KG1 (cell line): ENCODE measurements at regions not wholly inside any gene's neighbourhood (a gene's known extent, or its start where the extent isn't known, plus 50 kb on each side); places are given as distances from the start of the nearest gene placed in this dataset.

Experiments used
- DNase-seq: peaks from one replicate; lab custom pipeline; 2025; lab: John Stamatoyannopoulos, UW

GRCh38 chrX:9317176-9317575 lies 147.7 kb upstream of the TBL1X start:
- no peak for DNase-seq

GRCh38 chrX:9318213-9318612 lies 146.6 kb upstream of the TBL1X start:
- no peak for DNase-seq

DNA sequence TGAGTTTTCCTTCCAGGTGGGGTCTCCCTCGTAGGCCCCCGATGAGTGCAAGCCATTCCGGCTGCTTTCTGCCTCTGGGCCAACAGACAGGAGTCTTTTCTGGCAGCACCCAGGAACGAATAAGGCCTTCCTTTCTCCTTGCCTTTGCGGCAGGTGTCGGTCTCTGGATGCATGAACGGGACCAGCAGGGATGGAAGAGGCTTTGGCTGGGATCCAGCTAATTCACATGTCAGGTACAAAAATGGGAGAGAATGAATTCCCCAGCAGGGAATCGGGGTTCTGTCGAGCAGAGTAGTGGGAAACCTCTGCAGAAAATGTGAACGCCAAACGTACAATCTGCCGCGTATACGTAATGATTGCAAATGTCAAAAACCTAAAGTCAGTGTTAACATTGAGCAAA lies 146.1 kb upstream of the TBL1X start:
- no peak for DNase-seq

GRCh38 chrX:9320940-9321339 lies 143.9 kb upstream of the TBL1X start:
- DNase-seq = no peak

DNA sequence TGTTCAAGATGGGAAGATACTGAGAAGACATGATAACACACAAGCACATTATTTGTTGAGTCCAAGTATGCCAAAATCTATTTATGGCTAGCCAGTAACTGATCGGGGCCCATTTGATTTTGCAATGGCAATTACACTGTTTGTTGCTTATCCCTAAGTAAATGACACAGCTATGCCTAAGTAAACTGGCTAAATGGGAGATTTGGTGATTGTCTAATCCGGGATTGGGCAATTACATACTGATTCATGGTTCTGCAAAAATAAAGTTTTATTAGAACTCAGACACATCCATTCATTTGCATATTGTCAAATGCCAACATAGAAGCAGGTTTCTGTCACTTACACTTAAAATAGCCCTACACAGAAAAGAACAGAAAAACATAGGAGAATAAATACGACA lies 140.2 kb upstream of the TBL1X start:
- DNase-seq = no peak

GRCh38 chrX:9326369-9326768 lies 138.5 kb upstream of the TBL1X start:
- no peak for DNase-seq

DNA sequence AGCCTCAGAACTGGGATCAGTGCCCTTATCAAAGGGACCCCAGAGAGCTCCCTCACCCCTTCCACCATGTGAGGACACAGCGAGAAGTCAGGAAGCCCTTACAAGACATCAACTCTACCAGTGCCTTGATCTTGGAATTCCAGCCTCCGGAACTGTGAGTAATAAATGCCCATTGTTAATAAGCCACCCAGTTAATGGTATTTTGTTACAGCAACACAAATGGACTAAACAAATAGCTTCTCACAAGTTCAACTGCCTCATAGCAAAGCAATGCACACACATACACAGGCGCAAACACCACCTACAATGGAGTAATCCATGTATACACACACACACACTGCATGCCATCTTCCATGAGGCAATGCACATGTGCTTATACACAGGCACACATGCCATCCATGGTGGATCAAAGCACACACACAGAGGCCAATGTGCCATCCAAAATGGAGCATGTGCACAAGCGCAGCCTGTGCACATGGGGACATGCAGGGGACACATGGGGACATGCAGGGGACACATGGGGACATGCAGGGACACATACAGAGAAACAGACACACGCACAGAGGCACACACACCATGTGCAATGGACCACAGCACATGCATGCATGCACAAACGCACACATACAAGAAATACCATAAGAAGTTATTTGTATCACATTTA lies 137.6 kb upstream of the TBL1X start:
- no peak for DNase-seq

DNA sequence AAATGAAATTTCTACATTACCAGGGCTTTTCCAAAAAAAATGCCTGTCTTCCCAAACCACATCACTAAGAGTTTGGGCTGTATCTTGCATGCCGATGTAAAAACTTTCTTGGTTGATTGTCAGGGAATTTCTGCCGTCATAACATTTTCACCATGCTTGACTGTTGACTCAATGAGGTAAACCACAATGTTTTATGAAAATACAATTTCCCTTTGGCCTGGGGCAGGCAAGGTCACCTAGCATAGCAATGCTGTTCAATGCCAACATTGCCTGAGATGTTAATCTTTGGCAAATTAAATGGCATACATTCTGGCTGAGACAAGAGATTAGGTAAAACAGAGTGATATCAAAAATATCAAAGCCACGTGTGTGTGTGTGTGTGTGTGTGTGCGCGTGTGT lies 137.1 kb upstream of the TBL1X start:
- DNase-seq = no peak

GRCh38 chrX:9329056-9329455 lies 135.8 kb upstream of the TBL1X start:
- no peak for DNase-seq

DNA sequence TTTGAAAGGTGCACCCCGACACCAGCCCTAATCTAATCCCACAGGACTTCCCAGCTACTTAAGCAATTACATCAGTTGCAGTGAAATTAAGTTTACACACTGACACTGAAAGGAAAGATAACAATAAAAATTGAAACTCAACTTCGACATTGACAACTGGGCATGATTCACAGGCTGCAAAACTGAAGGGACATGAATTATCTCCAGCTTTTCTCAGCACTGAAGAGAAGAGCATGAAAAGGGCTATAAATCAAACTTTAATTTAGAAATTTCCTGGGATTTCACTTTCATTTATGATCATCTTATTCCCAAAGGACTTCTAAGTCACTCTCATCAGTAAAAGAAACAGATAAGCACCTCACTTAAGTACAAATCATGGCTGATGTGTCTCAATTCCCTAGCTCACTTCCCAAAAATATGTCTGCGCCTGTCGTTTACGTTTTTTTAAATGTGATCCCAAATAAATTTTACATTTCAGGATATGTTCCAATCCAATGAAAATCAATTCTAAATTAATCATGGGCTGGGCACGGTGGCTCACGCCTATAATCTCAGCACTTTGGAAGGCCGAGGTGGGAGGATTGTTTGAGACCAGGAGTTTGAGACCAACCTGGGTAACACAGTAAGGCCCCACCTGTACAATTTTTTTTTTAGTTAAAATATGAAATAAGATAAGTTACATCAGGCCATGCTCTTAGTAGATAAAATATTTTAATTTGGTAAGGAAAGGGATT lies 134.4 kb upstream of the TBL1X start:
- no peak for DNase-seq

DNA sequence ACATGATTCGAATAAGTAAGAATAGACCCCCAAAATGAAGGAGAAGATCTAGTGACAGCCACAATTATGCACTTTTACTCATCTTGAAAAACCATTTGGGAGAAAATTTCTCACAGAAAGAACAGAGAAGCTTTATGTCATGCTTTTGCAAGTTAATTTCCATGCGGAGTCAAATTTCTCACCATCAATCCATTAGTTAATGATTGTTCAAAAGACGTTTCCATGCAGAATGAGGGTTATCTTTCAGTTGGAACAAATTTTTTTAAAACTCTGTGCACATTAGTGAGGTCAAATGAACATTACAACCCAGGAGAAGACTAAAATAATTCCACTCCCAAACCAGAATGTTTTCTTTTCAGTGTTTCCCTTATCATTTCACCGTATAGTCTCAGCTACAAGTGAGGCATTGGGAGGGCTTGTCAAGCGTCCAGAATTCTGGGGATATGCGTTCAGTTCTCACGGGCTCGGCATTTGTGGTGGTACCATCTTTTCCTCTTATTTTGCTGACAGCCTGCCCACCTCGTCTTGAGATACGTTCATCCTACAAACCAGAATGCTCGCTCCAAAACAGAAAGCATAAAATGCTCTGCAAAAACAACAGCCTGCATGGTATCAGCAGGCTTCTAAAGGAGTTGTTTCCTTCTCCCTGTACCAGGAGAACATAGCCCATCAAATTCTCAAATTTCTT lies 130.8 kb upstream of the TBL1X start:
- no peak for DNase-seq

DNA sequence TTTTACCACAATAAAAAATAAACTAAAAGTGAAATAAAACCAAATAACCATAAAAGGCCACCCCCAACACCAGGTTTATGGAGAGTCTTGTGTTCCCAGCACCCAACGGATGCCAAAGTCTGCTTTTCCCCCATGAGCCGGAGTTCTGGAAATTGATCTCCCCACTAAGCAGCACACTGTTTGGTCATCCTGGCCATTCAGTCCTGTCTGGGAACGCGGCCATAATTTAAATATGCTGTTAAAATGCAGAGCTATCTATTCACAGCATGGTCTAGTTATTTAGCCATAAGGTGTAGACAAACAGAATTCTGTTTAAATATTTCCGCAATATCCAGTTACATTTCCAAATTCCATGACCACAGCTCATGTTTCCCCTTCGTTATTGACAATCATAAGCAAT lies 129.6 kb upstream of the TBL1X start:
- DNase-seq = no peak

DNA sequence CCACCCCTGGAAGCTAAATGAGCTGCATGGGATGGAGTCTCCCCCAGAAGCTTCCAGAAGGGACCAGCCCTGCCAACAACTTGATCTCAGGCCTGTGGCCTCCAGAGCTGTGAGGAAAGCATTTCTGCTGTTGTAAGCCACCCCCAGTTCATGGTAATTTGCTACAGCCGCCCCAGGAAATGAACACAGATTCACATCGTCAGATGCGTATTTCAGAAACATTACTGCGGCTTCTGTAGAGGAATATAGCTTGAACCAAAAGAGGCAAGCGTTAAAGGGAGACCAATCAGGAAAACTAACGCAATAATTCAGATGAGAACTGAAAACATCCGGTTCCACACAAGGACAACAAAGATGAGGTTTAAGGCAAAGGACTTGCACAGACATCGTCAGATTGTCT lies 128.4 kb upstream of the TBL1X start:
- no peak for DNase-seq

DNA sequence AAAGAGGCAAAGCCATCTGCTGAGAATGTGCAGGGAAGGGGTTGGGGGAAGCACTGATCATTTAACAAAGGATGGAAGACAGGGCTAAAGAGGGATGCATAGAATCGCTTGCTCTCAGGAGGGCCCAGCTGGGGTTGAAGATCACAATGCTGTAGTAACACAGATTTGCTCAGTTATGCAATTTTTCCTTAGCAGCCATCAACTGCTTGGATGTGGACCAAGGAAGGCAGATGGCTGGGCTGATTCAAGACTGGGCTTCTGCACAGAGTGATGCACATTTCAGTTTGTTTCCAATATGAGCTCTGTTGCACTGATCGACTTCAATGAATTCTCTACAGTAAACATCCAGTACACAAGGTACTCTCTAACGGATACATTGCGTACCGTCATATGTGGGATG lies 127.8 kb upstream of the TBL1X start:
- DNase-seq = no peak

DNA sequence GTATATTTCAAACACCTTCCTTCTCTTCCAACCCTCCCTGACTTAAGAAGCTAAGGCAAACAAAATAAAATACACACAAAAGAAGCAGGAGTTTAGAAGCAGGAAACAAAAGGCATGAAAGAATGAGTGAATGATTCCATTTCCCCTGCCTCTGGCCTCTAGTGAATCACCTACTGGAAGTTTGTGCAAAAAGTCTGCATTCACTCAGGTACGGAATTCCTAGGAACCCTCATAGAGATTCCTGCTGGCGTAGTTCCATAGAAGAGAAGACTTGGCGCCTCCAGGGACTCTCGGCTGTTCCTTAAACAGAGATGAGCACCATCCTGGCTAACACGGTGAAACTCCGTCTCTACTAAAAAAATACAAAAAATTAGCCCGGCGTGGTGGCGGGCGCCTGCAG lies 125.9 kb upstream of the TBL1X start:
- no peak for DNase-seq

DNA sequence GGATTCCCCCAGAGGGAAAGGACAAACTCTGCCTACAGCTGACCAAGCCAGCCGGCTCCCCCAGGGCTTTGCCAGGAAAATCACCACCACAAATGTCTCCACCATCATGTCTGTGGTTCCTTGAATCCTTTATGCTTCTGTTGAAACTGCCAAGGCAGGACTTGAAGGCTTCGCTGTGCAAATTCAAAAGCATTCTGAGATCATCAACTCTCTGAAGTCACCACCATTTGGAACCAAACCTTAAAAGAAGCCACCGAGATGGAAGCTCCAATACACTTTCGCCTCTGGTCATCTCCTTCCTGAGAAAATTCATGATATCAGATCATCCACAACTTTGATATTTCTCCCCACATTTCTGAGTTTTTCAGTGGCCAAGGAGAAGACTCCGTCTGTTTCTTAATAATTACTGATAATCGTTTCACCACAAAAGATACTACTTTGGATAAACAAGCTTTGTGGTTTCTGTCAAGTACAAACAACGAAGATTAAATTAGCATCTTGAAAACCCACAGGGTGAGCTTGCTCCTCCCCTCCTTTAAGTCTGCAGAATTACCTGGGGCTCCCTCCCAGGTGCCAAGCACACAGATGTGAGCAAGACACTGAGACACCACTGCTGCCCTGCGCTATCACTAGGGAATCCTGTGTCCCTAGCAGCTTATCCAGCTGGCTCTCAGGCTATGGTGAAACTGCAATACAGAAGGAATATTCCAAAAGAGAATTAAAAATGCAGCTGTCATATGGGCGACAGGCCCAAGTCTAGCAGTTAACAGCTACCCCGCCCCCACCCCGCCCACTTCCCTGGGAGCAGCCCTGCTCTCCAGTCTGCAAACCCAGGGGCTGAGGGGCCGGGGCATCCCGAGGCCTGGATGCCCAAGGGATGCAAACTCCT lies 125.0 kb upstream of the TBL1X start:
- DNase-seq = no peak

DNA sequence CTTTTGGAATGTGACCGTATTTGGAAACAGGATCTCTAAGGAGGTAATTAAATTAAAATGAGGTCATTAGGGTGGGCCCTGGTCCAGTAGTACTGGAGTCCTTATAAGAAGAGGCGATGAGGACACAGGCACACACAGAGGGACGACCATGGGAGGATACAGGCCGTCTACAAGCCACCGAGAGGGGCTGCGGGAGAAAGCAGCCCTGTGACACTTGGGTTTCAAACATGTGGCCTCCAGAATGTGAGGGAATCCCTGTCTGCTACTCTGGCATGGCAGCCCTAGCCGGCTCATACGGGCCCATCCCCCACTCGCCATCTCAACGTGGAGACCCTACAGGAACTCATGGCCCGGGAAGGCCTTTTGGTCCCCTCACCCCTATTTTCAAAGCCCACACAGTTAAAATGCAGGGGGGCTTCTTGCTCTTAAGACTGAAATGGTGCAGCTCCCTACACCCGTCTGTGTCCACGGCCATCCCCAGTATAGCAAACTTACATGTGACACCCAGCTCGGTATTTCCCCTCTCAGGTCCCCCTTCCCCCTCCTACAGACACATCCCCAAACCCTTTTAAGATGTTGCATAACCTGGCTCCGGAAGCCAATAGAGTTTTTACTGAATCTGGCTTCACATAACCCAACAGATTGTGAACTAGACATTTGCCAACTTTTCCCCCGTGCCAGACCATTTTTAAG lies 124.1 kb upstream of the TBL1X start:
- DNase-seq = peak; percentile 24

- no peak for DNase-seq
Observed at GRCh38 chrX:9341291-9342201, 123.3 kb upstream of the TBL1X start.

DNA sequence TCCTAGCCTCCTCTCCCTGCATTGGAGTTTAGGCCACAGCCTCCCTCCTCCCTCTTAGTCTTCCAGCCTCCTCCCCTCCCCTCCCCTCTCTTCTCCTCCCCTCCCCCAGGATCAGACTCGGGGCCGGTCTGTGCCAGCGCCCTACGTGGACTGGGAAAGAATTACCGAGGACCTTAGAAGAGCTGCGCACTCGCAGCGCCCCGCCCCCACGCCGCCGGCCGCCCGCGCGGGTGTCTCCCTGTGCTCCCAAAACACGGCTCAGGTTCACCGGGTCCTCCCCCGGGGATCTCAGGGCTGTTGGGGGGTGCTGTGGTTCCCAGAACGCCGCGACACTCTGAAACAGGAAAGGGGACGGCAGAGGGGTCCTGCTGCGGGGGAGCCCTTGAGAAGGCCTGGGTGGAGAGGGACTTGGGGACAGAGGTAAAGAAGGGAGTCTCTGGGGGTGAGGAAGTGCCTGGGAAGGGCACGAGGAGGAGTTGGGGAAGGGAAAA lies 122.3 kb upstream of the TBL1X start:
- peak; percentile 1 for DNase-seq

DNA sequence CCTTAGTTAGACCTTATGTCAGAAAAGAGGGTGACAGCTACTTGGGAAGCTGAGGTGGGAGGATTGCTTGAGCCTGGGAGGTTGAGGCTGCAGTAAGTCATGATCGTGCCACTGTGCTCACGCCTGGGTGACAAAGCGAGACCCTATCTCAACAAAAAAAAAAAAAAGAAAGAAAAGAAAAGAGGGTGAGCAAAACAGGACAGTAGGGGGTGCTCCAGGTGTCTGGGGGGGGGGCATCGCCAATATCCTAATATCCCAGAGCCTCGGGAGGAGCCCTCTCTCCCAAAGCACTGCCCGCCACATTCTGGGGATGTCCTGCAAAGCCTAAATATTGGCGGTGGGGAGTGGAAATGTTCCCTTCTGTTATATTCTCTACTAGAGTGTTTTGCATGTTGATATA lies 120.9 kb upstream of the TBL1X start:
- DNase-seq = no peak

DNA sequence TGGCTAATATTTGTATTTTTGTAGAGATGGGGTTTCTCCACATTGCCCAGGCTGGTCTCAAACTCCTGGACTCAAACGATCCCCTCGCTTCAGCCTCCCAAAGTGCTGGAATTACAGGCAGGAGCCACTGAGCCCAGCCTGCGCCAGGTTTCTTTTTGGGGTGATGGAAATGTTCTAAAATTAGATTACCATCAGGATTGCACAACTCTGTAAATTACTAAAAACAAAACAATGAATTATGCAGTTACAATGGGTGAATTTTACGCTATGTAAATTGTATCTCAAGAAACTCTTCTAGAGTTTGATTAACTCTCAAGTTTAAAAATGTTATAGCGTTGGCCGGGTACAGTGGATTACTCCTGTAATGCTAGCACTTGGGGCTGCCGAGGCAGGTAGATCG lies 118.9 kb upstream of the TBL1X start:
- no peak for DNase-seq
